ENCODE measurements at regions not wholly inside any gene's neighbourhood (a gene's known extent, or its start where the extent isn't known, plus 50 kb on each side); places are given as distances from the start of the nearest gene placed in this dataset.
"Not testable (repeated sequence)": the region's sequence is repeated elsewhere in the genome, so short reads cannot be mapped to it uniquely, and the experiment has no call there.

DNA sequence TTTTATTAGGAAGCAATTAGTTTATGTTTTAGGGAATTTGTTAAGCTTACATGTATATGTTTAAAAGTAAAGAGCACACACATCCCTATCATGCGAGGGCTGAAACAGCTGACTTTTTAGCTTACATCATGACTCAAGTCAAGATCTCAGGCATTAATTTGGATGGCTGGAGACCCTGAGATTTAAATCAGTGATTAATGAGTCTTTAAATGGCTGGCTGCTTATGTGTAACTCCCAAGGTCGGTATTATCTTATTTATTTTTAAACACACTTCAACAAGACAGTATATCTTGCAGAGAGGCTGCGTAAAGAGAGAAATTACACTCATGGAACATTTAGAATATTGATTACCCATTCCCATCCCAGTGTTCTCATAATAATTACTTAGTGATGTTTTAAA lies 169.4 kb downstream of the KBTBD8 start:
- DNase-seq, result no peak

DNA sequence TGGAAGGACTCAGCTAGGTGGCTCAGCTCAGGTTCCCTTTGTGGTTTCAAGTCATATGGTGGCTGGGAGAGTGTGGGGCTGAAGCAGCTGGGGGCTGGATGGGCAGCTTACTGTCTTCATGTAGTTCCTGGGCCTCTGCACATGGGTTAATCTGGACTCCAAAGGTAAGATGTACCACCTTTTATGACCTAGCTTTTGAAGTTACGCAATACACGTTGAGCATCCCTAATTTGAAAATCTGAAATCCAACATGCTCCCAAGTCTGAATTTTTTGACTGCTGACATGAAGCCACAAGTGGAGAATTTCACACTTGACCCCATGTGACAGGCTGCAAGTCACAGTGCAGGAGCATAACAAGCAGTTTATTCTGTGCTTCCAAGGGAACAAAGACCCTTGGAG lies 173.7 kb downstream of the KBTBD8 start:
- DNase-seq, result no peak

DNA sequence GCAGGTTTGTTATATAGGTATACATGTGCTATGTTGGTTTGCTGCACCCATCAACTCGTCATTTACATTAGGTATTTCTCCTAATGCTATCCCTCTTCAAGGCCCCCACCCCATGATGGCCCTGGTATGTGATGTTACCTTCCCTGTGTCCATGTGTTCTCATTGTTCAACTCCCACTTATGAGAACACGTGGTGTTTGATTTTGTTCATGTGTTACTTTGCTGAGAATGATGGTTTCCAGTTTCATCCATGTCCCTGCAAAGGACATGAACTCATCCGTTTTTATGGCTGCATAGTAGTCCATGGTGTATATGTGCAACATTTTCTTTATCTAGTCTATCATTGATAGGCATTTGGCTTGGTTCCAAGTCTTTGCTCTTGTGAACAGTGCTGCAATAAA lies 175.0 kb downstream of the KBTBD8 start:
- not testable (repeated sequence) for DNase-seq

DNA sequence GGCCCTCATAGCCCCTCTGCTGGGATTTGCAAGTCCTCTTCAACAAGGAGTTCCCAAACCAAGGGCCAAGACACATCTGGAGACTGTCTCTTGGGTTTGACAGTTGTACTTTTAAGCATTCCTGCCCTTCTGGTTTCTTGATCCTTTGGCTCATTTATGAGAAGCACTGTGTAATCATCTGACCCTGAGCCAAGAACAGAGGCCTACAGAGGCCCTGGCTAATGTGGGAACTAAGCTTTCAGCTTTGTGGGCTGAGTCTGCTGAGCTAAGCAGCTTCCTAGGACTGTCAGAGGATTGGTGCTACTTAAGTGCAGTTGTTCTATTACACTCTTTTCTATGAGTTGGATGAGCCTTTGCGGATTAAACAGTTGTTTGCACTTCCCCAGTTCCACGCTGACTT lies 178.3 kb downstream of the KBTBD8 start:
- no peak for DNase-seq

DNA sequence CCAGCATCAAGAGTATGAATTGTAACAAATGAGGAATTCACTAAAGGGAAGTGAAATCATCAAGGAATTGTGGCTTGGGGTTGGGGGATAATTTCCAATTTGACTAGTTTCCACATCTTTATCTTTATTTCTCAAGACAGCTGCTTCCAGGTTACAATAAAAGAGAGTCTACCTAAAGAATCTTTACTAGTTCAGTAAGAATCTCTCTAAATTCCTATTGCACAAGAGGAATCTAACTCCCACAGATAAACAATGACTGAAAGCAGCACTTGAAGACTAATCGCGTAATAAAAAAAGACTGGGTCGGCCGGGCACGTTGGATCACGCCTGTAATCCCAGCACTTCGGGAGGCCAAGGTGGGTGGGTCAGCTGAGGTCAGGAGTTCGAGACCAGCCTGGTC lies 194.4 kb downstream of the KBTBD8 start:
- DNase-seq, result no peak

DNA sequence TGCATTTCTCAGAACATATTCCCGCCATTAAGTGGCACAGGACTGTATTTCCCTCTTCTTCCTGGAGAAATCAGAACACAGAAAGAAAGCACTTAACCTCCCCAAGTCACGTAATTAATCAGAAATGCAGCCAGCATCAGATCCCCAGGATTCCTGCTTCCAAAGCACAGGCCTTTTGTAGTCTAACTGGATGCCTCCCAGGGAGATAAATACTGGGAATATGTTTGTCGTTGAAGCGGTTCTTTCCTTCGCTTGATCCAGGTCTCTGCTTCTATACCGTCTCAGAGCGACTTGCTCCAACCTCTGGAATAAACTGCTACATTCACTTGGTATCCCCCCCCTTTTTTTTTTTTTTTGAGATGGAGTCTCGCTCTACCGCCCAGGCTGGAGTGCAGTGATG lies 198.6 kb downstream of the KBTBD8 start:
- DNase-seq, result no peak

DNA sequence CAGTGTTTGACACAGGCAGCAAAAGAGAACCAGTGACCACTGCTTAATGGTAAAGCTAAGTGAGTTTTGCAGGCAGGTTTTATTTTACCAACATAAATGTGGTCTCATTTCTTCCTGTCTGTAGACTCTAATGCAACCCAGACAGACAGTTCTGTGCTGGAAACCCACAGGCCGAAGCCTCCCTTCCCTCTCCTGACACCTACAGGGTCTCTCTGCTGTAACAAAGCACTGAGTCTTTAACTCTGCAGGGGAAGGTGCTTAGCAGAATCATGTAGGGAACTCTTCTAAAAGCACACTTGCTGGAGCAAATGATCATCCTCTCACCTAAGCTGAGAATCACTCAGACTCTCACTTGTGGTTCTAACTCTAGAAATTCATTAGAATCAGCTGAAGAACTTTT lies 200.3 kb downstream of the KBTBD8 start:
- no peak for DNase-seq

DNA sequence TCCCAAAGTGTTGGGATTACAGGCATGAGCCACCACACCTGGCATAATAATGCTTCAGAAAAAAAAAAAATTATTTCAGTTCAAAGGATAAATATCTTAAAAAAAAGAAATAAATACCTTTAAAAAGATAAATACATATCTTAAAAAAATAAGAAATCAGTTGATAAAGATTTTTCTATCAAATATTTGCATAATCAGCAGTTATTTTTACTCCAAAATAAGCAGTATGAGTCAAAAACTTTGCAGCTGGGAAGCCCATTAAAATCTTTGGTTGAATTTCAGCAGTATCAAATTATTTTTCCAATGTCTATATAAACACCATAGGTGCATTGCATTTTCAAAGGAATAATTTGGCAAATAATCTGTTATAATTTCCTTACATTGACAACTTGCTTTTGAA lies 202.5 kb downstream of the KBTBD8 start:
- no peak for DNase-seq

DNA sequence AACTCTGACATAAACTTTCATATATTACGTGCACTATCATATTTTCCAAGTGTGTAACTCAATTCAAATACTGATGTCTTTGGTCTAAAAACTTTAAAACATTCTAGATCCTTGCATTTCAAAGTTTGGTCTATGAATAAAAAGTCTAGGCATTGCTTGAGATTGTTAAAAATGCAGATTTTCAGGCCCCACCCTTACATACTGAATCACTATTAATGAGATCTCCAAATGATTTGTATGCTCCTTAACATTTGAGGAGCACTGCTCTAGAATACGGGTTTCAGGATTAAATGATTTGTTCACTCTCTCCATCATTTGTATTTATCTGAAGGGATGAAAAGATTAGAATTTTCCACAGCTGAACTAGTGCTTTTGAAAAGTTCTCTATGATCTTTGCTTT lies 202.9 kb downstream of the KBTBD8 start:
- no peak for DNase-seq

DNA sequence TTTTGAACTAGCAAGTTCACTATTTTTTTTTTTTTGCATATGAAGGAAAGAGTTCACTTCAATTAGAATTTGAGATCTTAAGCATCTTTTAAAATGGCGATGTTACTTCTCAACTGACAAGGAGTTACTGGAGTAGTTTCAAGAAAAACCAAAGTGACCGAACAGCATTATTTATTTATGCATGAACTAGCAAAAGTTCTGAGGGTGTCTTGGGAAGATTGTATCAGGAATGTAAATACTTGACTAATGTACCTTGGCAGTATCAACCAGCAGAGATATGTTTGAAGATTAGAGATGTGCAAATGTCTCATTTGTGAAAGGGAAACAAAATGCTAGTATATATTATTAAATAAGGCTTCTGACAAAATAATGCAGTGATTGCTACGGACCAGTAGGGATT lies 203.9 kb downstream of the KBTBD8 start:
- no peak for DNase-seq

DNA sequence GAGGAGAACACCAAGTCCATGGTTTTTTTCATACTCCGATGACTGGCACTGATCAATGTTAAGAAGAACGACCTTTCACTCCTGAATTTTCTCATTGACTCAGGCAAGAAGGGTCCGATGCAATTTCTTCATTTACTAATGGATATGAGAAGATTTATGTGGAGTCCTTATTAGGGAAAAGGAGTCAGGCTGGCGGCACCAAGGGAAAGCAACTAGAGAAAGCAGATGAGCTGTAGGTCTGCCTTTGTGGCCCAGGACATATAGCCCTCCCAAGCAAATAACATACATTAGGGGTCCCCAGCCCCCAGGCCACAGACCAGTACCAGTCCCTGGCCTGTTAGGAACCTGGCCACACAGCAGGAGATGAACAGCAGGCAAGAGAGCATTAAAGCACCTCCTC lies 206.8 kb downstream of the KBTBD8 start:
- no peak for DNase-seq

DNA sequence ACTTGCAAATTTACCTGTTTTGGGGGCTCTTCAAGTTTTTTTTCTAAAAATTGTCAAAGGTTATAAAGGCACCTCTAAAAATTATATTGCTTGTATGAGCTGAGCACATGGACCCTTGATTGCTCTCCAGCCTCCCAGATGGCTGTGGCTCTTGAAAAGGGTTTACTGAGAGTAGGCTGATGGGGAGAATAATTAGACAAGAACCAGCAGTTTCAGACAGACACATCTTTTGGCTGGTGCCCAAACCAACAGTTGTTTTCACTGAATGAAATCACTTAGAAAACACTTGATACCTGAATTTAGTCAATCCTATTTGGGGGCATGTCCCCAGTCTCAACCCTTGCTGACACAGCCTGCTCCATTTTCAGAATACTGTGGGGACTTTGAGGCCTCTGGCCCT lies 217.6 kb downstream of the KBTBD8 start:
- DNase-seq, result no peak

DNA sequence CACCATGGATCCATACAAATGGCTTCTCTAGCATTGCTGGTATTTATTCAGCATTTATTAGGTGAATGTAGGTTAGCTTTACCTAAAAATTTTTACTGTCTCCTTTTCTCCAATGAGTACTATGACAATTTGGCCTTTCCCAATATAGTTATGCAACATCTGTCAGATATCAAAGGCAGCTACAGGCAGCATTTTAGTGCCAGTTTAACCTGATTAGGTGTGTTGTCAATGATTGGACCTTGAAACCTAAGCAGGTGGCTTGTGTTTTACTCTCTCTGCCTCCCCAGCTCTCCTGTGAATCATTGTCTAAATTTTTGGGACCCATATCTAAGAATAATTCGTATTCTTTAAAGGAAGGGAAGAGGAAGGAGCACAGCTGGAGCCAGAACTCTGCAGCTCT lies 228.9 kb downstream of the KBTBD8 start:
- DNase-seq, result no peak

DNA sequence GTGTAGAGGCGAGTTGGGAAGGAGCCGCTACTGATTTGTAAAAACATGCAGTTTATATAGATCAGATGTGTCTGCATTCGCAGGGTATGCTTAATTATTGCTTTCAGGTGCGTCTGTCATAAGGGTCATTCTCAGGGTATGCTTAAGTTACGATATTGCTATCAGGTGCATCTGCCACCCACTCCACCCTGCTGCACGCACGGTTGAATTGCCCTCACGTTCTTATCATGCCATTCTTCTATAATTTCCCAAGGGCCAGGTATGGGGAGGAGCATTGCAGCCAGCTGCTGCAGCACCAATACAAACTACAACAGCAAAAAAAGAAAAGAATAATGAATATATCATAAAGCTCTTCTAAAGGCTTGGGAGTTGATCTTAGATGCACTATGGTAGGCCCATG lies 230.0 kb downstream of the KBTBD8 start:
- no peak for DNase-seq

DNA sequence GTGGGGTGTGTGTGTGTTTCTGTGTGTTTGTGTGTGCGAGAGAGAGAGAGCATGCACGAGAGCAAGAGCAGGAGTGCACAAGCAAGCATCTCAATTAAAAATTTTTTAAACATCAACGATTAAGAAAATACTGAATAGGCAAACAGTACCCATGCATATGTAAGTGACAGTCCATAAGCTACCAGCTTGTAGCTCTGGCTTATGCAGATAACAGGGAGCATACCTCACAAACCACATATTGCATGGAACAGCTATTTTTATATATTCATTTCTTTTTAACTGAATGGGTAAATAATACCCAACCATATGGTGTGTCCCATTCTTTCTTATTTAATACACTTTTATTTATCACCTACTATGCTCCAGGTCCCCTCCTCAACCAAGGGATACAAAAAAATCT lies 234.5 kb downstream of the KBTBD8 start:
- DNase-seq, result no peak

DNA sequence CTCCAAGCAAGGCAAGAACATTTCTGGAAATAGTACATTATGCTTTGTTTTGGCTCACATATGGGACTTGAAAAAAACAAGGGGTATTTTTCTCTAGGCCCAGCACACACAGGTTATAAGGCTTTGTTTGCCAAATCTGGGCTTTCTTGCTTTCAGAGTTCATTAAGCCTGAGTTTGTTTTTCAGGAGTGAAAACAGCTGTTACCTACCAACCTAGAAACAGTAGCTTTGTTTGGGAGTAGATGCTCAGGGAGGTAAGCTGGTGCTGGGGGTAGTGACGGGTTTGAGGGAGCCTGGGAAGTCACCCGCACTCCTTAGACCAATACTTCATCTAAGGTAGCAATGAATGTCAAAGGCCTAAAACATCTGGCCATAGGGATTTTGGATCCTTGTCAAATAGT lies 241.2 kb downstream of the KBTBD8 start:
- no peak for DNase-seq

DNA sequence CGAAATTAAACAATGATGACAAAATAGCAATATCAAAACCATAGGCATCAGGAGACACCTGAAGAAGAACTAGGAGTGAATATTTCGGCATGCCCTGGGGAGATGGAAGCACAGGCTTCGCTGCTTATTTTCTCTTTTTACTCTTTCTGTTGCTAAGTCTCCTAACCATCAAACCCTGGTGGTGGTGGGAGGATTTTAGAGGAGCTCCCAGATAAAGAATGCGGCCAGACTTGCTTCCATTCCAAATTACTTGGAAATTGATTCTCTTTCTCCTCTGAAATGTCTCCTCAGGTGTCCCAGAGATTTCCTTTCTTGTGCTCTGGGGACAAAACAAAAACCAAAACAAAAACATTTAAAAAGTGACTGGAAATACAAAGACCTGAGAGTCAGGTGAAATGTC lies 243.0 kb downstream of the KBTBD8 start:
- DNase-seq, result no peak

DNA sequence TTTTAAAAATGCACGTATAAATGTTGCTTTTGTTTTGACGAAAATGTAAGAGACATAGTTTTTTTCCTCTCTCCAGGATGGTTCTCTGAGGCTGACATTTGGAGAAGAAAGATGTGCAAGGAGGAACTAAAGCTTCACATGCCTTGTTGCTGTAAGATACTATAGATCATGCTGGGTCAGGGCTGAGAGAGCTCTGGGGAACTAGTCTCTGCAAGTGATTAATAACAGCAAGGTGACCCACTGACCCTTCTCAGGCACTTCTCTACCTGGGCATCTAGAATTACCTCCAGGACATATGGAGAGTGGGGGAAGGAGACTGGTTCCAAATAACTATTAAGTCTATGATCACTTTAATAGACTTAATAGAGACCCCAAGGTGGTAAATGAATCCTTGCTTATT lies 246.0 kb downstream of the KBTBD8 start:
- no peak for DNase-seq

DNA sequence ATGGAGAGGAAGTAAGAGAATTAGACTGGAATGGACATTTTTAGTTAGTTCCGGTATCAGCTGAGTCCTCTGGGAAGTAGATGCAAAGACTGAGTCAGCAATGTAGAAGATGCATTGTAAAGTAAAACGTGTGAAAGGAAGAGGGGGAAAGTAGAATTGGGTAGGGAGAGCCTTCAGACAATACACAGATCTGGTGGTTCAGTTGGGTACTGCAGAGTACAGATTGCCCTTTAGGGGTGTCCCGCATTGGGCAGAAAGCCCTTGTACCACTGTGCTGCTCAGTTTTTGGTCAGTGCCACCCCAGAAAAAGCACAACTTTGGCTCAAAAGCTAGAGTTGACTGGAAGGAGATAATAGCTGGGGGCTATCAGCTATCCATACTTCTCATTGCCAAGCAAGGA lies 247.4 kb downstream of the KBTBD8 start:
- DNase-seq, result no peak

DNA sequence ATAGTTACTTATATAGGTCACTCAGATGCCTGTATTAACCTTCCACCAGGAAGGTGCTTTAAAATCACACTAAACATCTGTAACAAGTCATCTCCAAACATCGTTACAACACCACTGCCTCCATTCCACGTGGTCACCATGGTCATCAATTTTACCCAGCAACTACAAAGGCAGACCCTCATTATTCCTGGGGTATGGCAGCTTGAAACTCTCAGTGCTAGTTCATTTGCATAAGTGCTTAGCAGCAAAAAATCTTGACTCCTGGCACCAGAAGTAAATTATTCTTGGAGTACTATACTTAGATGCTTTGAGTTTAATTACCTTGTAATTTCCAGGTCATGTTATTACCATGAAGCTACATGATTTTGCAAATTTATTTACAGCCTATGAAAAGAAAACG lies 250.6 kb downstream of the KBTBD8 start:
- DNase-seq, result no peak

DNA sequence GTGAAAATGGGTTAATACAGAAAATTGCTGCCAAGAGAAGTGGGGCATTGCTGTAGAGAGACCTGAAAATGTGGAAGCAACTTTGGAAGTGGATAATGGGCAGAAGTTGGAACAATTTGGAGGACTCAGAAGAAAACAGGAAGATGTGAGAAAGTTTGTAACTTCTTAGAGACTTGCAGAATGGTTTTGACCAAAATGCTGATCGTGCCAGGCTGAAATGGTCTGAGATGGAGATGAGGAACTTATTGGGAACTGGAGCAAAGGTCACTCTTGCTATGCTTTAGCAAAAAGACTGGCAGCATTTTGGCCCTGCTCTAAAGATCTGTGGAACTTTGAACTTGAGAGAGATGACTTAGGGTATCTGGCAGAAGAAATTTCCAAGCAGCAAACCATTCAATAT lies 254.8 kb downstream of the KBTBD8 start:
- not testable (repeated sequence) for DNase-seq

DNA sequence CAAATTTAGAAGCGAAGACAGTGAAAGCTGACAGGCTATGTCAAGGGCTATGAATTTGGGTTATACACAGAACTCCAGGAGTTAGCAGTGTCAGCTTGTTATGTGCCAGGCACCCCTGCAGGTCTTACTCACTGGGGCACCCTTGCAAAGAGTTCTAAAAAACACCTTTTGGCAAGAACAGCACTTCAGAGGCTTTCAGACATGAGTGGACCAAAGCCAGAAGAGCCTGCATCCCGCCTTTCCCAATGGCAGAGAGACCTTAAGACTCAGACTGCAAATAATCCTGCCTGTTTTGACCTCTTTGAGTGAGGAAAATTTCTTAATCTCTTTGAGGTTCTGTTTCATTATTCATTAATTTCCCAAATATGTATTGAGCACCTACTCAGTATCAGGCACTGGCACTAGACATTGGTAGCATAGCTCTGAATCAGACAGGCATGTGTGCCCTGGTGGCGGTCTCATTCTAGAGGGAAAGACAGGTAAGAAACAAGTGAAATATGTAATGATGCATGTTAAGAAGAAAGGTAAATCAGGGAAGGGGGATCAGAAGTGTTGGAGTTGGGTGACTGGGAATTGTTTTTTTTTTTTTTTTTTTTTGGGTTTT lies 280.0 kb downstream of the KBTBD8 start:
- no peak for DNase-seq

DNA sequence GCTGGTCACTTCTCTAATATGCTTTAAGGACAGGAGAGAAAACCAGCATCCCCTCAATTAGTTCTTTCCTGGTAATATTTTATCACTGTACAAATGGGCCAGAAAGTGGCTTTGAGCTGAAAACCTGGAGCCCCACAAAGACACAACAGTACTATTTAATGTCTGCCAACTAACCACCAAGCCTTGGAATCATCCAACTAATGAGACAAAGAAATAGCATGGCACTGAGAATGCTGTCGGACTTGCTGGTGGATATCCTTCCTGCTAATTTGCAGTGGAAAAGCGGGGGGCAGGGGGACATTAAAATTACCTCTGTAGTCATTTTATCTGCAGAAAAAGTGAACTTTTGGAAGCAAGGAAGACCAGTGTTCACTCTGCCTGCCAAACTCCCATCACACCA lies 288.5 kb downstream of the KBTBD8 start:
- DNase-seq, result no peak

DNA sequence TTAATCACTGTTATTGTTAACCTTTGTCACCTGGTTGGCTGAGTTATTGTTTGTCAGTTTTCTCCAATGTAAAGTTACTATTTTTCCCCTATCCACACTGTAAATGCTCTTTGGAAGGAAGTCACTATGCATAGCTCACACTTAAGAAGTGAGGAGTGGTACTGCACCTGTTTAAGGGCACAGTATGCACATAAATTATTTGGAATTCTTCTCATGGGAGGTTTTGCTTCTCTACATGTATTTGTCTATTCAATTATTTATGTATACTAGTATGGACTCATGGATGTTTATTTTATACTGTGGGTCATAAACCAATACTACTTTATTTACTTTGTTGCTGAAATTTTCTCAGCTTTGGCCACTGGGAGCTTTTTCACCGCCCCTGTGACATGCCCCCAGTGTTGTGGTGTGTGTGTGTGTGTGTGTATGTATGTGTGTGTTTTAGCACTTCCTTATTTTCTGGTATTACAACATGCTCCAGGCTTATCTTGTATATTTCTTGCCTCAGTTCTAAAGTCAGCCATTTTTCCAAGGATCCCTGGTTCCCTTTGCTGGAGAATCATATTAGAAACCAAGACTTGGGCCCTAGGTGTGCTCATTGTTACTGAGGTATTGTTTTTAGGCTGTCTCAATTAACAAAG lies 290.5 kb downstream of the KBTBD8 start:
- DNase-seq, result no peak

DNA sequence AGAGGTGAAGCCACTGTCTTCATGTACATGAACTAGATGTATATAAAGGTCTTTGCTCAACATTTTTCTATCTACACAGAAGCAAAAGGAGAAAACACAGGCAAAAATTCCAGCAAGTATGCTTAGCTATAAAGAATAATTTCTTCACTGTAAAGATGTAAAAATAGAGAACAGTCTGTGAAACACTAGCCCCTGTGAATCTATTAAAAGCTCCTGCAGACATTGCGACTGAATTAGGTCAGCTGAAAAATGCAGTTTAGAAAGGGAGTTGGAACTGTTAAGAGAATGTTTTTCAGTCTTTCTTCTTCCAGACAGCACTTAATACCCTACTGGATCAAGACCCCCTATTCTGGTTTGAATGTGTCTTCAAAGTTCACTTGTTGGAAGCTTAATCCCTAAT lies 291.5 kb downstream of the KBTBD8 start:
- DNase-seq, result no peak

Measured in RPMI8226 (cell line).